K562 (cell line): ENCODE measurements at regions not wholly inside any gene's neighbourhood (a gene's known extent, or its start where the extent isn't known, plus 50 kb on each side); places are given as distances from the start of the nearest gene placed in this dataset.

Experiments used
- ATAC-seq: fragments of 200-7000 bp; cut with Tn5 transposase; 3 replicates; pipeline ENCODE4 v1.9.1; 2020; ENCODE audit warnings: moderate library complexity
- BruUV-seq: library from RNA; stranded (reverse); fragments of 400-500 nt; replicated peaks from 2 replicates; lab custom pipeline; 2021; lab: Mats Ljungman, UMichigan
- CTCF ChIA-PET: fragments of 300-600 bp; formaldehyde crosslinking; extraction: SDS; loops from one replicate; lab custom pipeline; 2021; ENCODE audit warnings: low intra/inter-chr PET ratio; lab: Yijun Ruan, JAX
- POLR2A ChIA-PET: fragments of 300-600, 350-650 bp; sonication (Branson Sonifier 250); formaldehyde crosslinking; extraction: SDS; loops from one replicate; lab custom pipeline; 2021; ENCODE audit warnings: antibody characterized with exemption, inconsistent platforms; lab: Yijun Ruan, JAX
- DNase-seq, 4 experiments: peaks; one replicate each; pipeline versions ENCODE4 v3.0.0 to v3.0.0-alpha.2; 2011 to 2018; ENCODE audit warnings: low spot score in 3 of 4, mixed read lengths in 3 of 4; ENCODE audit errors: extremely low read depth in 1 of 4
- FAIRE-seq: peaks from 2 replicates; lab custom pipeline; 2011; peaks lifted over from hg19 to GRCh38; lab: Jason Lieb, UNC
- H2AFZ ChIP-seq: 2 replicates; pipeline ENCODE4 v1.6.0; 2011; ENCODE audit warnings: low read depth, low read length, control low read depth, inconsistent platforms
- H3K27ac ChIP-seq: fragments of 200-600 bp; 3 replicates; pipeline ENCODE4 v1.8.0; 2011; ENCODE audit warnings: low read depth, mild to moderate bottlenecking, control low read depth, inconsistent platforms, low read length, moderate library complexity, mixed read lengths; ENCODE audit errors: extremely low read depth
- H3K27me3 ChIP-seq, 2 experiments: fragments of 300-600 bp in 1 of 2; 2 replicates in 1 of 2; 3 replicates in 1 of 2; pipeline versions ENCODE4 v1.6.0 to v1.8.0; 2011; ENCODE audit warnings: inconsistent platforms in 2 of 2, low read length in 2 of 2, mild to moderate bottlenecking in 1 of 2, mixed read lengths in 1 of 2, moderate library complexity in 1 of 2; ENCODE audit not compliant: control insufficient read depth in 2 of 2, insufficient read depth in 2 of 2
- H3K36me3 ChIP-seq: fragments of 300-600 bp; 3 replicates; pipeline ENCODE4 v1.8.0; 2011; ENCODE audit warnings: mild to moderate bottlenecking, low read length, inconsistent platforms; ENCODE audit not compliant: control insufficient read depth, insufficient read depth
- H3K4me1 ChIP-seq, 2 experiments: fragments of 200-600 bp in 1 of 2; replicated peaks in 1 of 2; 2 replicates in 1 of 2; 3 replicates in 1 of 2; pipeline versions ENCODE4 v1.5.1 to v1.8.0; 2011; ENCODE audit warnings: inconsistent platforms in 2 of 2, low read length in 2 of 2, mild to moderate bottlenecking in 1 of 2, mixed read lengths in 1 of 2, moderate library complexity in 1 of 2; ENCODE audit not compliant: control insufficient read depth in 2 of 2, insufficient read depth in 2 of 2
- H3K4me2 ChIP-seq: 2 replicates; pipeline ENCODE4 v1.6.1; 2011; ENCODE audit warnings: low read length, control low read depth, inconsistent platforms, mixed read lengths; ENCODE audit not compliant: insufficient read depth
- H3K4me3 ChIP-seq: fragments of 200-600 bp; sonication (generic), shearing (Covaris generic); 2 replicates; pipeline ENCODE4 v1.5.1; 2016; ENCODE audit warnings: control low read depth, inconsistent platforms
- H3K79me2 ChIP-seq: fragments of 200-600 bp; 3 replicates; pipeline ENCODE4 v1.8.0; 2011; ENCODE audit warnings: low read length, inconsistent platforms; ENCODE audit not compliant: control insufficient read depth, insufficient read depth
- H3K9ac ChIP-seq, 2 experiments: 2 replicates each; pipeline versions ENCODE4 v1.6.0 to v1.6.1; 2011; ENCODE audit warnings: low read depth in 2 of 2, low read length in 2 of 2, control low read depth in 1 of 2, inconsistent platforms in 1 of 2, mild to moderate bottlenecking in 1 of 2, mixed read lengths in 1 of 2; ENCODE audit not compliant: insufficient read depth in 1 of 2
- H3K9me1 ChIP-seq: one replicate; pipeline ENCODE4 v1.6.0; 2011; ENCODE audit warnings: inconsistent platforms, mild to moderate bottlenecking, low read length, moderate library complexity; ENCODE audit not compliant: control insufficient read depth, insufficient read depth
- H3K9me3 ChIP-seq: replicated peaks from 2 replicates; pipeline ENCODE4 v1.5.1; 2011; ENCODE audit warnings: low read depth, low read length, inconsistent platforms; ENCODE audit not compliant: control insufficient read depth, insufficient read depth
- H4K20me1 ChIP-seq: replicated peaks from 2 replicates; pipeline ENCODE4 v1.6.1; 2011; ENCODE audit warnings: low read length, inconsistent platforms, mixed read lengths; ENCODE audit not compliant: control insufficient read depth, insufficient read depth
- ADNP ChIP-seq: fragments of 200-800 bp; sonication (Bioruptor generic); IDR thresholded peaks from 2 replicates; pipeline ENCODE4 v1.6.1; 2016; ENCODE audit warnings: missing genetic modification characterization, missing compliant biosample characterization
- ATF6 ChIP-seq: sonication (generic); formaldehyde crosslinking; IDR thresholded peaks from 2 replicates; pipeline ENCODE4 v1.4.0; 2020; ENCODE audit warnings: mild to moderate bottlenecking, missing genetic modification reagents
- CCAR2 ChIP-seq: fragments of 200-400 bp; formaldehyde crosslinking; IDR thresholded peaks from 2 replicates; pipeline ENCODE4 v1.6.1; 2017; ENCODE audit warnings: mild to moderate bottlenecking, low read depth, low read length
- CLOCK ChIP-seq: fragments of 250-450 bp; sonication (Bioruptor Pico); IDR thresholded peaks from 2 replicates; pipeline ENCODE4 v1.4.0; 2020; ENCODE audit warnings: mild to moderate bottlenecking, moderate library complexity, borderline replicate concordance
- CSDE1 ChIP-seq, 2 experiments: fragments of 450-650 bp; IDR thresholded peaks; 2 replicates each; pipeline ENCODE4 v1.6.1; 2016; ENCODE audit warnings: mild to moderate bottlenecking in 1 of 2
- ELF4 ChIP-seq: fragments of 450-650 bp; formaldehyde crosslinking; IDR thresholded peaks from 2 replicates; pipeline ENCODE4 v1.4.0; 2022; ENCODE audit warnings: missing genetic modification characterization
- FIP1L1 ChIP-seq: fragments of 200-400 bp; formaldehyde crosslinking; IDR thresholded peaks from 2 replicates; pipeline ENCODE4 v1.6.1; 2018; ENCODE audit warnings: mild to moderate bottlenecking, low read depth, low read length; ENCODE audit not compliant: poor library complexity, severe bottlenecking
- GABPB1 ChIP-seq: sonication (generic); formaldehyde crosslinking; IDR thresholded peaks from 2 replicates; pipeline ENCODE4 v1.8.0; 2022; ENCODE audit warnings: mild to moderate bottlenecking, missing genetic modification reagents
- HIVEP1 ChIP-seq: fragments of 250-450 bp; sonication (Bioruptor Pico); IDR thresholded peaks from 2 replicates; pipeline ENCODE4 v1.4.0; 2020; ENCODE audit warnings: mild to moderate bottlenecking
- IRF2 ChIP-seq: sonication (generic); formaldehyde crosslinking; IDR thresholded peaks from 2 replicates; pipeline ENCODE4 v1.8.1; 2022; ENCODE audit warnings: mild to moderate bottlenecking, missing genetic modification reagents
- MAFF ChIP-seq: IDR thresholded peaks from 2 replicates; pipeline ENCODE4 v1.6.1; 2012; ENCODE audit warnings: low read length, improper control_type of control experiment
- NFATC3 ChIP-seq: fragments of 450-650 bp; IDR thresholded peaks from 2 replicates; pipeline ENCODE4 v1.6.1; 2017; ENCODE audit warnings: mild to moderate bottlenecking
- RAD21 ChIP-seq, 2 experiments: fragments of 250-450 bp in 1 of 2; fragments of 450-650 bp in 1 of 2; sonication (Bioruptor Pico) in 1 of 2; formaldehyde crosslinking in 1 of 2; IDR thresholded peaks in 1 of 2; conservative IDR thresholded peaks in 1 of 2; 2 replicates each; pipeline versions ENCODE4 v1.4.0 to v1.8.0; 2020 to 2022; ENCODE audit warnings: mild to moderate bottlenecking in 2 of 2, moderate library complexity in 1 of 2
- RB1 ChIP-seq: fragments of 450-650 bp; IDR thresholded peaks from 2 replicates; pipeline ENCODE4 v1.6.1; 2017; ENCODE audit warnings: low read depth, mild to moderate bottlenecking
- RBM39 ChIP-seq: fragments of 200-400 bp; formaldehyde crosslinking; optimal IDR thresholded peaks from 2 replicates; pipeline ENCODE3; 2018; ENCODE audit warnings: low read depth, low read length
- SP1 ChIP-seq: sonication (generic); formaldehyde crosslinking; IDR thresholded peaks from 2 replicates; pipeline ENCODE4 v1.8.1; 2022; ENCODE audit warnings: mild to moderate bottlenecking, missing genetic modification reagents
- TCFL5 ChIP-seq: fragments of 250-450 bp; sonication (Bioruptor Pico); conservative IDR thresholded peaks from 2 replicates; pipeline ENCODE4 v1.6.1; 2021; ENCODE audit warnings: mild to moderate bottlenecking, moderate library complexity, matching md5 sums
- WGBS: fragments of 100-300 bp; shearing (Covaris generic); methylation state at CpG from one replicate; pipeline ENCODE4 v1.1.6; 2016; ENCODE audit warnings: low coverage, mixed read lengths; ENCODE audit not compliant: insufficient coverage; ENCODE audit errors: missing lambda C conversion rate; 5-methylcytosine and 5-hydroxymethylcytosine counted together
- in situ Hi-C: fragments of 300-500 bp; cut with MboI; formaldehyde crosslinking; loops from 4 replicates; pipeline ENCODE4 v1.15.0; 2018; ENCODE audit warnings: inconsistent platforms, mixed read lengths
- intact Hi-C: fragments of 100-400 bp; cut with micrococcal nuclease; formaldehyde crosslinking; loops from 2 replicates; pipeline ENCODE4 v1.14.2; 2022

GRCh38 chr4:189420572-189420971, 520.1 kb upstream of the FRG1 start:
- Histone ChIP-seq H3K9me3 (no peaks in the 10 kb centered on the region; the same call in 1 of the 2 replicates), H4K20me1 (no peaks in the 10 kb centered on the region), H3K27ac (no peak overlapping the region)
- intact Hi-C loops: no loop called here
- DNase-seq: no peak
- BruUV-seq: no TSS peak
- FAIRE-seq: no peak
- TF ChIP-seq GABPB1 (CRISPR knock-in tag) (no peak), FIP1L1 (no peak), SP1 (CRISPR knock-in tag) (no peak), ADNP (no peak), RBM39 (no peak), HIVEP1 (CRISPR knock-in tag) (no peak), RAD21 (CRISPR knock-in tag; conservative IDR thresholded peaks at IDR 0.05 in 1 of 2, IDR thresholded peaks at IDR 0.05 in 1 of 2) (no peak), IRF2 (CRISPR knock-in tag) (no peak), CSDE1 (IDR thresholded peaks at IDR 0.05) (no peak), CCAR2 (no peak), RB1 (no peak), CLOCK (CRISPR knock-in tag) (no peak), TCFL5 (no peak), NFATC3 (no peak), ELF4 (CRISPR knock-in tag) (no peak), ATF6 (CRISPR knock-in tag) (no peak), MAFF (no peak)
- TF ChIP-seq, all 486 proteins: peak for 0
- no peaks in the 10 kb centered on the region for H3K79me2 ChIP-seq
- no peaks in the 10 kb centered on the region for H3K27me3 ChIP-seq
- no peaks in the 10 kb centered on the region for H3K9me1 ChIP-seq
- in situ Hi-C loops: no loop called here
- no peaks in the 10 kb centered on the region for H3K4me1 ChIP-seq
- H3K36me3 ChIP-seq: no peaks in the 10 kb centered on the region
- POLR2A ChIA-PET: no interaction called here
- no peak overlapping the region for H3K9ac ChIP-seq
- no peak overlapping the region for H3K4me2 ChIP-seq
- WGBS: under 1% methylated on average over 10 of the region's 10 CpGs
- CTCF ChIA-PET: no interaction called here
- no peak overlapping the region for H2AFZ ChIP-seq
- H3K4me3 ChIP-seq: no peak overlapping the region
- no peak for ATAC-seq
